Naive B cell (primary cell): ENCODE measurements at regions not wholly inside any gene's neighbourhood (a gene's known extent, or its start where the extent isn't known, plus 50 kb on each side); places are given as distances from the start of the nearest gene placed in this dataset.

ENCODE experiments used
- ATAC-seq, 2 donors: fragments of 150-1000 bp; cut with Tn5 transposase; 2 replicates each; pipeline ENCODE4 v1.10.0; 2021; ENCODE audit warnings: low read depth in 2 of 2, mild to moderate bottlenecking in 2 of 2, moderate library complexity in 2 of 2
- DNase-seq: peaks from one replicate; pipeline ENCODE4 v3.0.0; 2022
- H3K27ac Mint-ChIP-seq, 6 donors: one replicate each; pipeline ENCODE4 v1.8.0; 2020 to 2022; ENCODE audit warnings: mild to moderate bottlenecking in 6 of 6, mixed read lengths in 6 of 6, moderate library complexity in 5 of 6, inconsistent platforms in 2 of 6
- H3K27me3 Mint-ChIP-seq, 3 donors: one replicate each; pipeline ENCODE4 v1.8.0; 2021 to 2022; ENCODE audit warnings: mixed read lengths in 3 of 3, mild to moderate bottlenecking in 1 of 3
- H3K36me3 Mint-ChIP-seq, 2 donors: one replicate each; pipeline ENCODE4 v1.8.0; 2020 to 2022; ENCODE audit warnings: mixed read lengths in 2 of 2, inconsistent platforms in 1 of 2, mild to moderate bottlenecking in 1 of 2
- H3K4me1 Mint-ChIP-seq, 3 donors: one replicate each; pipeline ENCODE4 v1.8.0; 2020 to 2022; ENCODE audit warnings: mixed read lengths in 3 of 3, inconsistent platforms in 1 of 3, mild to moderate bottlenecking in 1 of 3, moderate library complexity in 1 of 3
- H3K4me3 Mint-ChIP-seq, 8 donors: one replicate each; pipeline ENCODE4 v1.8.0; 2020 to 2022; ENCODE audit warnings: mild to moderate bottlenecking in 8 of 8, mixed read lengths in 8 of 8, moderate library complexity in 8 of 8, inconsistent platforms in 2 of 8
- H3K9me3 Mint-ChIP-seq, 7 donors: one replicate each; pipeline ENCODE4 v1.8.0; 2020 to 2022; ENCODE audit warnings: mixed read lengths in 7 of 7, mild to moderate bottlenecking in 5 of 7, inconsistent platforms in 2 of 7, moderate library complexity in 1 of 7

- no peak overlapping the region for H3K4me3 Mint-ChIP-seq
- ATAC-seq (no peak), DNase-seq (no peak)
- H3K9me3 Mint-ChIP-seq = peaks cover 0 to 6% (median 0%) of the 10 kb centered on the region in 7 donors
- no peaks in the 10 kb centered on the region for H3K27me3 Mint-ChIP-seq
- no peaks in the 10 kb centered on the region for H3K4me1 Mint-ChIP-seq
- no peak overlapping the region for H3K27ac Mint-ChIP-seq
- no peaks in the 10 kb centered on the region for H3K36me3 Mint-ChIP-seq
Measured at GRCh38 chr5:53376853-53377252, 103.6 kb upstream of the FST start.

GRCh38 chr5:53378190-53378589 is 102.2 kb upstream of the FST start:
- H3K4me1 Mint-ChIP-seq = no peaks in the 10 kb centered on the region
- peaks cover 0 to 3% (median 1%) of the 10 kb centered on the region in 7 donors for H3K9me3 Mint-ChIP-seq
- peaks cover 0 to 6% (median 0%) of the 10 kb centered on the region in 3 donors for H3K27me3 Mint-ChIP-seq
- DNase-seq = no peak
- no peaks in the 10 kb centered on the region for H3K36me3 Mint-ChIP-seq
- ATAC-seq = no peak
- no peak overlapping the region for H3K4me3 Mint-ChIP-seq
- H3K27ac Mint-ChIP-seq = no peak overlapping the region

- peaks cover 0 to 3% (median 2%) of the 10 kb centered on the region in 7 donors for H3K9me3 Mint-ChIP-seq
- no peak overlapping the region for H3K27ac Mint-ChIP-seq
- H3K4me3 Mint-ChIP-seq = no peak overlapping the region
- ATAC-seq (no peak), DNase-seq (no peak)
- peaks cover 0 to 6% (median 3%) of the 10 kb centered on the region in 3 donors for H3K27me3 Mint-ChIP-seq
- no peaks in the 10 kb centered on the region for H3K36me3 Mint-ChIP-seq
- H3K4me1 Mint-ChIP-seq = no peaks in the 10 kb centered on the region
Measured at GRCh38 chr5:53378590-53379247, 101.7 kb upstream of the FST start.

- Mint-ChIP-seq H3K4me3 (no peak overlapping the region), H3K36me3 (no peaks in the 10 kb centered on the region), H3K27me3 (peaks cover 0 to 15% (median 6%) of the 10 kb centered on the region in 3 donors), H3K4me1 (no peaks in the 10 kb centered on the region), H3K9me3 (peaks cover 5 to 36% (median 8%) of the 10 kb centered on the region in 7 donors), H3K27ac (no peak overlapping the region)
- no peak for ATAC-seq
- DNase-seq = no peak
Measured at GRCh38 chr5:53386341-53386740, 94.1 kb upstream of the FST start.

GRCh38 chr5:53389093-53389492 is 91.3 kb upstream of the FST start:
- Mint-ChIP-seq H3K27me3 (peaks cover 0 to 8% (median 0%) of the 10 kb centered on the region in 3 donors), H3K36me3 (no peaks in the 10 kb centered on the region), H3K4me3 (no peak overlapping the region), H3K27ac (no peak overlapping the region), H3K4me1 (no peaks in the 10 kb centered on the region), H3K9me3 (peaks cover 5 to 31% (median 8%) of the 10 kb centered on the region in 7 donors)
- no peak for ATAC-seq
- DNase-seq = no peak

GRCh38 chr5:53392073-53392472 is 88.4 kb upstream of the FST start:
- ATAC-seq (no peak), DNase-seq (no peak)
- H3K27ac Mint-ChIP-seq = no peak overlapping the region
- no peaks in the 10 kb centered on the region for H3K36me3 Mint-ChIP-seq
- H3K9me3 Mint-ChIP-seq = peaks cover 3 to 29% (median 8%) of the 10 kb centered on the region in 7 donors
- no peaks in the 10 kb centered on the region for H3K27me3 Mint-ChIP-seq
- no peaks in the 10 kb centered on the region for H3K4me1 Mint-ChIP-seq
- H3K4me3 Mint-ChIP-seq = no peak overlapping the region

- Mint-ChIP-seq H3K36me3 (no peaks in the 10 kb centered on the region), H3K4me3 (no peak overlapping the region), H3K4me1 (no peaks in the 10 kb centered on the region), H3K27ac (no peak overlapping the region), H3K27me3 (peaks cover 6 to 7% (median 6%) of the 10 kb centered on the region in 3 donors), H3K9me3 (peaks cover 0 to 5% (median 4%) of the 10 kb centered on the region in 7 donors)
- DNase-seq (no peak), ATAC-seq (no peak)
Measured at GRCh38 chr5:53394808-53395207, 85.6 kb upstream of the FST start.

GRCh38 chr5:53397141-53397757 is 83.2 kb upstream of the FST start:
- H3K9me3 Mint-ChIP-seq = peaks cover 0 to 3% (median 0%) of the 10 kb centered on the region in 7 donors
- no peaks in the 10 kb centered on the region for H3K36me3 Mint-ChIP-seq
- no peak for ATAC-seq
- H3K4me3 Mint-ChIP-seq = no peak overlapping the region
- H3K27ac Mint-ChIP-seq = peak overlapping the region in 1 of 6 donors; percentile 34
- peaks cover 11 to 20% (median 13%) of the 10 kb centered on the region in 3 donors for H3K27me3 Mint-ChIP-seq
- H3K4me1 Mint-ChIP-seq = no peaks in the 10 kb centered on the region
- no peak for DNase-seq

GRCh38 chr5:53397845-53398244 is 82.6 kb upstream of the FST start:
- no peak for ATAC-seq
- H3K4me3 Mint-ChIP-seq = no peak overlapping the region
- no peaks in the 10 kb centered on the region for H3K36me3 Mint-ChIP-seq

GRCh38 chr5:53399926-53400697 is 80.3 kb upstream of the FST start:
- H3K27me3 Mint-ChIP-seq = peaks cover 11 to 22% (median 13%) of the 10 kb centered on the region in 3 donors
- H3K27ac Mint-ChIP-seq = no peak overlapping the region

More at GRCh38 chr5:53397845-53398244, 82.6 kb upstream of the FST start:
- no peaks in the 10 kb centered on the region for H3K4me1 Mint-ChIP-seq
- peaks cover 0 to 3% (median 0%) of the 10 kb centered on the region in 7 donors for H3K9me3 Mint-ChIP-seq
- DNase-seq = no peak
- H3K27me3 Mint-ChIP-seq = peaks cover 11 to 22% (median 13%) of the 10 kb centered on the region in 3 donors
- H3K27ac Mint-ChIP-seq = peak overlapping the region in 1 of 6 donors; percentile 34

GRCh38 chr5:53403291-53403690 is 77.1 kb upstream of the FST start:
- ATAC-seq = no peak
- Mint-ChIP-seq H3K4me1 (no peaks in the 10 kb centered on the region), H3K27me3 (peaks cover 6 to 16% (median 13%) of the 10 kb centered on the region in 3 donors), H3K9me3 (peaks cover 0 to 9% (median 0%) of the 10 kb centered on the region in 7 donors), H3K27ac (no peak overlapping the region), H3K36me3 (no peaks in the 10 kb centered on the region), H3K4me3 (no peak overlapping the region)
- DNase-seq = no peak

More at GRCh38 chr5:53399926-53400697, 80.3 kb upstream of the FST start:
- ATAC-seq (no peak), DNase-seq (no peak)
- no peaks in the 10 kb centered on the region for H3K36me3 Mint-ChIP-seq
- no peak overlapping the region for H3K4me3 Mint-ChIP-seq
- H3K9me3 Mint-ChIP-seq = peaks cover 0 to 3% (median 0%) of the 10 kb centered on the region in 7 donors
- no peaks in the 10 kb centered on the region for H3K4me1 Mint-ChIP-seq

- no peaks in the 10 kb centered on the region for H3K4me1 Mint-ChIP-seq
- no peak for ATAC-seq
- no peak overlapping the region for H3K4me3 Mint-ChIP-seq
- no peak overlapping the region for H3K27ac Mint-ChIP-seq
- H3K36me3 Mint-ChIP-seq = no peaks in the 10 kb centered on the region
- peaks cover 0 to 9% (median 0%) of the 10 kb centered on the region in 7 donors for H3K9me3 Mint-ChIP-seq
- DNase-seq = no peak
- peaks cover 6 to 16% (median 13%) of the 10 kb centered on the region in 3 donors for H3K27me3 Mint-ChIP-seq
Measured at GRCh38 chr5:53403758-53404157, 76.7 kb upstream of the FST start.

- peaks cover 0 to 9% (median 0%) of the 10 kb centered on the region in 7 donors for H3K9me3 Mint-ChIP-seq
- ATAC-seq (no peak), DNase-seq (no peak)
- no peaks in the 10 kb centered on the region for H3K4me1 Mint-ChIP-seq
- H3K27me3 Mint-ChIP-seq = peaks cover 0 to 9% (median 4%) of the 10 kb centered on the region in 3 donors
- H3K4me3 Mint-ChIP-seq = no peak overlapping the region
- H3K27ac Mint-ChIP-seq = no peak overlapping the region
- H3K36me3 Mint-ChIP-seq = no peaks in the 10 kb centered on the region
Measured at GRCh38 chr5:53405396-53405795, 75.0 kb upstream of the FST start.
